Midbrain (tissue), 1 donor: ENCODE measurements at regions not wholly inside any gene's neighbourhood (a gene's known extent, or its start where the extent isn't known, plus 50 kb on each side); places are given as distances from the start of the nearest gene placed in this dataset.
A peak's percentile ranks its signal among the peaks of the same experiment; 100 is the strongest.

ENCODE experiments used
- DNase-seq: peaks from one replicate; lab custom pipeline; 2025; lab: John Stamatoyannopoulos, UW

DNA sequence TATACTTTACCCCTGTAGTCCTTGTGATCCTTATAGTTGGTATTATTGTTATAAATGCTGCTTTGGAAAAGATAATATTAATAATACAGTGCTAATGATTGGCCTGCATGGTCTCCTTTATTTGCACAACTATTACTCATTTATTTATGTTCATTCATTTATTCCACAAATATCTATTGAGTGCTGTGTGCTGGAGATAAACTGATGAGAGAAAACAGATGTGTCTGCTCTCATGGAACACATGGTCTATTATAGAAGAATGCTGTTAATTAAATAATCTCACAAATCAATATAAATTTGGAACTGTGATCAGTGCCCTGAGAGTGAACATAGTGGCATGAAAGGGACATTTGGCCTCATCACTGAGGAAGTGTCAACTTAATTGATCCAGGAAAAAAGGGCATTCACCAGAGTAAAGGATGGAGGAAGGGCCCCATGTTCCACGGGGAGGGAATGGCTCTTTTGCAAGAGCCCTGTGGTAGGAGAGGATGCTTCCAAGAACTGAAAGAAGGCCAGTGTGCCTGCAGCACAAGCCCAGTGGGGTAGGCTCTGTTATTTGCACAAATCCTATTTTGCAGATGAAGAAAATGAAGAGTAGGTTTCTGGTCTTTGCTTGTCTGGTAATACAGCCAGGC, 91.5 kb upstream of the STK39 start:
- no peak for DNase-seq

GRCh38 chr2:168340931-168341330, 93.5 kb upstream of the STK39 start:
- no peak for DNase-seq

DNA sequence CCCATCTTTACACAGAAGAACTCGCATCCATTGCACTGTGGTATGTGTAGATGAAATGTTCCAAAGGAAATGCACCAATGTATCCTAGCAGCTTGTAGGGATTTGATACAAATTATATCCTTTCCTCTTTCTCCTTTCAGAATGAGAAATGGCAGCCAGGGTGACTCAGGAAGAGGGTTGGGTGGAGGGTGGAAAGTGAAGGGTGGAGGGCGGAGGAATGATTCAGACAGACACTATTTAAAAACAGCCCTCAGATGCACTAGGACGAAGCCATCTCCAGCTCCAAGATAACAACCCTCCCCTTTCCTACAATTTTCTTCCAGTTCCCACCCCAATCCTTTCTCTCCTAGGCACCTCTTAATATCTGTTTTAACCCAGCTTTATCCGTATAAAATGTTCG, 96.2 kb upstream of the STK39 start:
- DNase-seq: no peak

- DNase-seq: no peak
Observed at GRCh38 chr2:168344706-168345105, 97.3 kb upstream of the STK39 start.

GRCh38 chr2:168345601-168346000, 98.2 kb upstream of the STK39 start:
- DNase-seq: no peak

- peak; percentile 76 for DNase-seq
Observed at GRCh38 chr2:168346725-168347477, 99.5 kb upstream of the STK39 start.

DNA sequence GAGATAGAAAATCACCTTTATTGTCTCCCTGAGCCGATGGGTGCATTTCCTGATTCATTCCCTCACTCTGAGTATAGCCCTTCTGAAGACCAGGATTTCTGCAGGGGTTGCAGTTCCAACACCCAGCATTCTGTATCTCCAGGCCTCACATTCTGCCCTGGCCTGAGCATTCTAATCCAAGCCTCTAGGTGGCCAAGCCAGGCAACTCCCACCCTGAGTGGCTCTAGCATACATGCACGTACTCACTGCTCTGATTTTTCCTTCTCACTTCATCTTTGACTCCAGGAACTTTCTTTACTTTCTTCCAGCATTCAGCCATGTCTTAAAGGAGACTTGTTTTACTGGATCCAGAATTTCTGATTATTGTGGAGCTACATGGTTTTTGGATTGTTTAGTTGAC, 100.7 kb upstream of the STK39 start:
- no peak for DNase-seq

GRCh38 chr2:168350380-168350779, 103.0 kb upstream of the STK39 start:
- DNase-seq: no peak

DNA sequence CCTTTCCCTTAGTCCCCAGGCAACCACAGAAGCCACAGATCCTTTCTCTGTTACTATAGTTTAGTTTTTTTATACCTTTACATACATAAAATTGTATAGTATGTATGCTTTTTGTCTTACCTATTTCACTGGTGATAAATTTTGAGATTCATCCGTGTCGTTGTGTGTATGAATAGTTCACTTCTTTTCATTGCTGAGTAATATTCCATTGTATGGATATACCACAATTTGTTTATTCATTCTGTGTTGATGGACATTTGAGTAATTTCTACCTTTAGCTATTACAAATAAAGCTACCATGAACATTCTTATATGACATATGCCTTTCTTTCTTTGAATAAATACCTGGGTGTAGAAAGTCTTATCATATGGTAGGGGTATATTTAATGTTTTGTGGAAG, 102.8 kb upstream of the CERS6 start:
- DNase-seq: no peak

DNA sequence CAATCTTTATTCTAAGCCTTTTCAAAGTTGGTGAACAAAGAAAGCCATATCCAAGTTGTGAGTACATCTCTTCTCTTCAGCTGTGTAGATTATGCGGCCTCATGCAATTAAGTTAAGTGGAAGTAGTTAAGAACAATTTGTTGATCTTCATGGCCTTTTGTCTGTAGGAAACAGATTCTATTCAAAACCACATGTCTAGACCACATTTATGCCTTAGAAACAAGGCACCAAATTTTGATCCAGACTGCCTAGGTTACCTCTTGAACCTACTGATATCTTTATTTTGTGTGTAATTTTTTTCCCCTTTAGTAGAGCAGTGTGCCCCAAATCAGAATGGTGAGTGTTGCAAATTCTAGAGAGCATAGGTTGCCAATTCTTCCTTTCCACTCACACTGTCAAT, 101.6 kb upstream of the CERS6 start:
- DNase-seq: no peak

GRCh38 chr2:168355121-168355520, 101.0 kb upstream of the CERS6 start:
- no peak for DNase-seq

- no peak for DNase-seq
Observed at GRCh38 chr2:168355779-168356476, 100.1 kb upstream of the CERS6 start.

DNA sequence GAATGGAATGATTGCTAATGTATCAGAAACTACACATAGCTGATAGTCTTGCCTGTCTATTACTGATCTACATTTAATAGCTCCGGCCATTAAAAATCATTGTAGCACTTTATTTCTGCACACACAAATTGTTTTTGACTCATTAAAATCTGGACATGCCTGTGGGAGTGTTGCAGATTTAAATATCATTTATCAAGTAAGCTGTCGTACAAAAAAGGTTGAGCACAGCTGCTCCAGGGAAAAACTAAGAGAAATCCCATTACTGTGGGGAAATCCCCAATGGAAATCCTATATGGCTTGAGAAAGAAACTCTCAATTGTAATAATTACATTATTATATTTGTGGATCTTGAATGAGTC, 99.6 kb upstream of the CERS6 start:
- no peak for DNase-seq

DNA sequence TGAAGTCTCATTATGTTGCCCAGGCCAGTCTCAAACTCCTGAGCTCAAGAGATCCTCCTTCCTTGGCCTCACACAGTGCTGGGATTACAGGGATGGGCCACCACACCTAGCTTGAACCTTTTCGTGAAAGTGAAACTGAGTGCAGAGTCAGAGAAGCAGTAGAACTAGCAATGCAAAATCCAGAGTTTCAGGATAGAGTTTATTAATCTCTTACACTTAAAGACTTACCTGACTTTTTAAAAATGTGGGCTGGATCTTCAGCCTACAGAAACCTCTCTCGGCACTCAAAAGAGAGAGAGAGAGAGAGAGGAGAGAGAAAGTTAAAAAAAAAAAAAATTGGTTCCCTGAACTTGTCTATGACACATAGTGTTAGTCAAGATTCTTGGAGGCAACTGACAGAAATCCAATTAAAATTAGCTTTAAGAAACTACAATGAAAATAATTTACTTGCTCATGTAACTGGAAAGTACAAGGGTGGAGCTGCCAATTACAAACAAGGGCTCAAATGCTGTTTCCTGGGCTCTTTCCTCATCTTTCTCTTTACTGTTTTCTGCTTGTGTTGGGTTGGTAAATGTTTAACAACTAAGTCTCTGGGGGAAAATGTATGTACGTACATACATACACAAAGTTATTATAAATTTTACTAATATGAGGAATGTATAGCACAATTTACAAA, 98.1 kb upstream of the CERS6 start:
- no peak for DNase-seq

- DNase-seq: no peak
Observed at GRCh38 chr2:168359082-168359481, 97.0 kb upstream of the CERS6 start.

GRCh38 chr2:168363347-168364092, 92.6 kb upstream of the CERS6 start:
- no peak for DNase-seq

GRCh38 chr2:168365094-168365621, 90.9 kb upstream of the CERS6 start:
- DNase-seq: no peak

- DNase-seq: no peak
Observed at GRCh38 chr2:168369031-168369430, 87.0 kb upstream of the CERS6 start.

DNA sequence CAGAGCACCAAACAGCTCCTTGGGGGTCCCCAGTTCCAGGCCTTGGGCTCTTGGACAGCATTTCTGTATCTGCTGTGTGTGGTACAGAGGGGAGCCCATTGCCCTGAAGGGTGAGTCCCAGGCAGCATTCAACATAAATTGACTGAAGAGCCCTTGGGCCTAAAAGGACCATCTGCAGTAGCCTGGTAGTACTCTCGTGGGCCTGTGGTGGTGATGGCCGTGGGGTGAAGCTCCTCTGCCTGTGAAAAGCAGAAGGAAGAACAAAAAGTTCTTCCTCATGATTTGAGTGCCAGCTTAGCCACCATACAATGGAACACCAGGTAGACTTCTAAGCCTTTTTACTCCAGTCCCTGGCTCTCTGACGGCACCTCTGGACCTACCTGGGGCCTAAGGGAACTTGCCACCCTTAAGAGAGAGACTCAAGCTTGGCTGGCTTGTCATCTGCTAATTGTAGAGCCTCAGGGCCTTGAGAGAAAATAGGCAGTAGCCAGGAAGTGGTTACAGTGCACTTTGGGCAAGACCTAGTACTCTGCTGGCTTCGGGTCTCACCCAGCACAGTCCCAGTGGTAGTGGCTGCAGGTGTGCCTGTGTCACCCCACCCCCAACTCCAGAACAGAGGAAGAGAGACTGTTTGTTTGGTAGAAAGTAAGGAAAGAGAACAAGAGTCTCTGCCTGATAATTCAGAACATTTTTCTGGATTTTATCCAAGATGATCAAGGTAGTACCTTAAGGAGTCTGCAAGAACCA, 84.6 kb upstream of the CERS6 start:
- DNase-seq: no peak

DNA sequence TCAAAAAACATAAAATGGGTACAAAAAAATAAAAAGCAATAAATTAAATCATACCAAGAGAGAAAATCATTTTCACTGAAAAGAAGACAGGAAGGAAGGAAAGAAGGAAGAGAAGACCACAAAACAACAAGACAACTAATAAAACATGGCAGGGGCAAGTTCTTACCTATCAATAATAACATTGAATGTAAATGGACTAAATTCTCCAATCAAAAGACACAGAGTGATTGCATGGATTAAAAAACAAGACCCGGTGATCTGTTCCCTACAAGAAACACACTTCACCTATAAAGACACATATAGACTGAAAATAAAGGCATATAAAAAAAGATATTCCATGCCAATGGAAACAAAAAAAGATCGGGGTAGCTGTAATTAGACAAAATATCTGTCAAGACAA, 82.6 kb upstream of the CERS6 start:
- DNase-seq: no peak

- DNase-seq: no peak
Observed at GRCh38 chr2:168375195-168375798, 80.8 kb upstream of the CERS6 start.
